ENCODE measurements at regions not wholly inside any gene's neighbourhood (a gene's known extent, or its start where the extent isn't known, plus 50 kb on each side); places are given as distances from the start of the nearest gene placed in this dataset.

DNA sequence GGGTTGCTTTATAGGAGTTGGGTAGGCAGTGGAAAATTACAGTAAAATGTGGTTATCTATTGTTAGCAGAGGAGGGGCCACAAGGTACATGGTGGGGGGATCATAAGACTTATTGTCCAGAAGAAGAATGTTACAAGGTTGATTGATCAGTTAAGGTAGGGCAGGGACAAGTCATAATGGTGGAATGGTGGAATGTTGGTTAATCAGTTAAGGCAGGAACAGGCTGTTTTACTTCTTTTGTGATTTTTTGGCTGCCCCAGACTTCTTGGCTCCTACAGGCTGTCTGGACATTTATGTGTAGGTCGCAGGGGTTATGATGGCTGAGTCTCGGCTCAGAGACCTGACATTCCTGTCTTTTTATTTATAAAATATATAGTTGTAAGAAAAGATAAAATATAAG, 2277.1 kb downstream of the TP53TG3F start:
- WGBS = no CpG with 5 or more reads among the region's 2 CpGs

GRCh38 chr16:35737076-35737475, 2277.7 kb downstream of the TP53TG3F start:
- H3K9me3 ChIP-seq (ENCODE audit: insufficient read depth, low read depth, low read length) = peaks cover 94% of the 10 kb centered on the region
- WGBS = 96% methylated on average over 2 of the region's 3 CpGs
- H3K27me3 ChIP-seq (ENCODE audit: insufficient read depth, low read length) = no peaks in the 10 kb centered on the region
- no peak overlapping the region for H3K9ac ChIP-seq (ENCODE audit: low read depth, low read length)
- no peak overlapping the region for H3K4me3 ChIP-seq (ENCODE audit: low read length)
- no peaks in the 10 kb centered on the region for H3K36me3 ChIP-seq (ENCODE audit: insufficient read depth, low read length)
- no peaks in the 10 kb centered on the region for H3K4me1 ChIP-seq (ENCODE audit: insufficient read depth, low read length)
- no peak overlapping the region for H3K27ac ChIP-seq (ENCODE audit: low read depth, low read length)

More for the DNA sequence above, 2277.1 kb downstream of the TP53TG3F start:
- H3K27me3 ChIP-seq (ENCODE audit: insufficient read depth, low read length) = no peaks in the 10 kb centered on the region
- no peaks in the 10 kb centered on the region for H3K36me3 ChIP-seq (ENCODE audit: insufficient read depth, low read length)
- no peak overlapping the region for H3K4me3 ChIP-seq (ENCODE audit: low read length)
- no peak overlapping the region for H3K9ac ChIP-seq (ENCODE audit: low read depth, low read length)
- no peaks in the 10 kb centered on the region for H3K4me1 ChIP-seq (ENCODE audit: insufficient read depth, low read length)
- H3K9me3 ChIP-seq (ENCODE audit: insufficient read depth, low read depth, low read length) = peaks cover 93% of the 10 kb centered on the region
- H3K27ac ChIP-seq (ENCODE audit: low read depth, low read length) = no peak overlapping the region

DNA sequence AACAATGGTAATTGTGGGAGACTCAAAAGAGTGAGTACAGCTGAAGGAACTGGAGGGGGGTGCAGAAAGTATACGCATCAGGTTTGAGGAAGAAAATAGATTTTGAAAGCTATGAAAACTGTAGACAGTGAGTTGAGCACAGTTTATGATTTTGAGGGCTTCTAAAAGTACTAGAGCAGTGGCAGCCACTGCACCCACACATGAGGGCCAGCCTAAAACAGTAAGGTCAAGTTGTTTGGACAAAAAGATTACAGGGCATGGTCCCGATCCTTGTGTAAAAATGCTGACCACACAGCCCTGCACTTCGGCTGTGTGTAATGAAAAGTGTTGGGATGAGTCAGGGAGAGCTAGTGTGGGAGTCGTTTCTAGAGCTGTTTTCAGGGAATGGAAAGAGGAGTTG, 2282.1 kb downstream of the TP53TG3F start:
- WGBS = 71% methylated on average over 4 of the region's 4 CpGs
- Histone ChIP-seq H3K9ac (ENCODE audit: low read depth, low read length) (no peak overlapping the region), H3K36me3 (ENCODE audit: insufficient read depth, low read length) (no peaks in the 10 kb centered on the region), H3K4me3 (ENCODE audit: low read length) (no peak overlapping the region), H3K9me3 (ENCODE audit: insufficient read depth, low read depth, low read length) (peaks cover 97% of the 10 kb centered on the region), H3K27me3 (ENCODE audit: insufficient read depth, low read length) (no peaks in the 10 kb centered on the region), H3K27ac (ENCODE audit: low read depth, low read length) (no peak overlapping the region), H3K4me1 (ENCODE audit: insufficient read depth, low read length) (no peaks in the 10 kb centered on the region)

DNA sequence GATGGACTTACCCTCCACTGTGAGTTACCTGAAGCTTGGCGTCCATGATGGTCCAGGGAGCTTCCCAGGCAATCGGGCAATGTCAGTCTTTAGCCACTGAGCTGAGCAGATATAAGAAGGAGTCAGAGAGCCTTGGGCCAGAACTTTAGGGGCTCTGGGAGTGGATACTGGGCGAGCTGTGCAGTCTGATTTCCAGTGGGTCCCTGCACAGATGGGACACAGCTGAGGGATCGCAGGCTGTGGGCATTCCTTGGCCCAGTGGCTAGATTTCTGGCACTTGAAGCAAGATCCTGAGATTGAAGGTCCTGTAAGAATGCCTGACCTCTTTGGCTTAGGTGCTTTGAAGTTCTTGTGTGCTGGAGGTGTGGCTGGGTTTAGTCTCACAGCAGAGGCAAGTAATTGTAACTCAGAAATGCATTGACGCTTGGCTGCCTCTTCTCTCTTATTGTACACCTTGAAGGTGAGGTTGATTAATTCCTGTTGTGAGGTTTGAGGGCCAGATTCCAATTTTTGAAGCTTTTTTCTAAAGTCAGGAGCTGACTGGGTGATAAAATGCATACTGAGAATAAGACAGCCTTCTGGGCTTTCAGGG, 2283.8 kb downstream of the TP53TG3F start:
- H3K4me1 ChIP-seq (ENCODE audit: insufficient read depth, low read length) = no peaks in the 10 kb centered on the region
- H3K4me3 ChIP-seq (ENCODE audit: low read length) = no peak overlapping the region
- no peaks in the 10 kb centered on the region for H3K36me3 ChIP-seq (ENCODE audit: insufficient read depth, low read length)
- H3K27ac ChIP-seq (ENCODE audit: low read depth, low read length) = no peak overlapping the region
- H3K27me3 ChIP-seq (ENCODE audit: insufficient read depth, low read length) = no peaks in the 10 kb centered on the region
- WGBS = 55% methylated on average over 5 of the region's 5 CpGs
- no peak overlapping the region for H3K9ac ChIP-seq (ENCODE audit: low read depth, low read length)
- H3K9me3 ChIP-seq (ENCODE audit: insufficient read depth, low read depth, low read length) = peaks cover 94% of the 10 kb centered on the region

- Histone ChIP-seq H3K4me3 (ENCODE audit: low read length) (no peak overlapping the region), H3K36me3 (ENCODE audit: insufficient read depth, low read length) (no peaks in the 10 kb centered on the region), H3K9ac (ENCODE audit: low read depth, low read length) (no peak overlapping the region), H3K27ac (ENCODE audit: low read depth, low read length) (no peak overlapping the region), H3K4me1 (ENCODE audit: insufficient read depth, low read length) (no peaks in the 10 kb centered on the region), H3K27me3 (ENCODE audit: insufficient read depth, low read length) (no peaks in the 10 kb centered on the region), H3K9me3 (ENCODE audit: insufficient read depth, low read depth, low read length) (peaks cover 94% of the 10 kb centered on the region)
- WGBS = 70% methylated on average over 4 of the region's 4 CpGs
These were observed 2284.7 kb downstream of the TP53TG3F start for GRCh38 chr16:35744084-35744483.

DNA sequence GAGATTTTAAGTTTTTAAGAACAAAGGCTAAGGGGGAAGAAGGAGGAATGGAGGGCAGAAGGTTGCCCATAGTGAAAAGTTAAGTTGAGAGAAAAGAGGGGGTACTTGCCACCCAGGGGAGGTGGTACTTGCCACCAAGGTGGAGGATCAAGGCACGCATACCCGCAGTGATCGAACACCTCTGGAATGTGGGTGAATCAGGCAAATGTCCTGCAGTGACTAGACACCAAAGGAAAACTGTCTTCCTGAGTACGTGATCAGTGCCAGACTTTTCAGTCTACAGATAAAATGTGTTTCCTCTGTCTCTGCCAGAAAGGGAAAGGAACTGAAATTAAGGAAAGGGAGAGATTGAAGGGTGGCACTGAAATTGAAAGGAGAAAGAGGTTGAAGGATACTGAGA, 2285.3 kb downstream of the TP53TG3F start:
- Histone ChIP-seq H3K27me3 (ENCODE audit: insufficient read depth, low read length) (no peaks in the 10 kb centered on the region), H3K4me1 (ENCODE audit: insufficient read depth, low read length) (no peaks in the 10 kb centered on the region), H3K9me3 (ENCODE audit: insufficient read depth, low read depth, low read length) (peaks cover 94% of the 10 kb centered on the region), H3K36me3 (ENCODE audit: insufficient read depth, low read length) (no peaks in the 10 kb centered on the region), H3K27ac (ENCODE audit: low read depth, low read length) (no peak overlapping the region), H3K9ac (ENCODE audit: low read depth, low read length) (no peak overlapping the region), H3K4me3 (ENCODE audit: low read length) (no peak overlapping the region)
- 82% methylated on average over 4 of the region's 4 CpGs for WGBS

DNA sequence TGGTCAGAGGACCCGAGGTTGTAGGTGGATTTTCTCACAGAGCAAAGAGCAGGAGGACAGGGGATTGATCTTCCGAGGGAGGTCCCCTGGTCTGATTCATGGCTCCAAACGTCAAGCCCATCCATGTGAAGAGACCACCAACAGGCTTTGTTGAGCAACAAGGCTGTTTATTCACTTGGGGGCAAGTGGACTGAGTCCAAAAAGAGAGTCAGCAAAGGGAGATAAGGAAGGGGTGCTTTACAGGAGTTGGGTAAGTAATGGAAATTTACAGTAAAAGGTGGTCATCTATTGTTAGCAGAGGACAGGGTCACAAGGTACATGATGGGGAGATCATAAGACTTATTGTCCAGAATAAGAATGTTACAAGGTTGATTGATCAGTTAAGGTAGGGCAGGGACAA, 2285.8 kb downstream of the TP53TG3F start:
- Histone ChIP-seq H3K36me3 (ENCODE audit: insufficient read depth, low read length) (no peaks in the 10 kb centered on the region), H3K27me3 (ENCODE audit: insufficient read depth, low read length) (no peaks in the 10 kb centered on the region), H3K9ac (ENCODE audit: low read depth, low read length) (no peak overlapping the region), H3K4me1 (ENCODE audit: insufficient read depth, low read length) (no peaks in the 10 kb centered on the region), H3K27ac (ENCODE audit: low read depth, low read length) (no peak overlapping the region), H3K4me3 (ENCODE audit: low read length) (no peak overlapping the region), H3K9me3 (ENCODE audit: insufficient read depth, low read depth, low read length) (peaks cover 94% of the 10 kb centered on the region)
- 60% methylated on average over 3 of the region's 3 CpGs for WGBS

DNA sequence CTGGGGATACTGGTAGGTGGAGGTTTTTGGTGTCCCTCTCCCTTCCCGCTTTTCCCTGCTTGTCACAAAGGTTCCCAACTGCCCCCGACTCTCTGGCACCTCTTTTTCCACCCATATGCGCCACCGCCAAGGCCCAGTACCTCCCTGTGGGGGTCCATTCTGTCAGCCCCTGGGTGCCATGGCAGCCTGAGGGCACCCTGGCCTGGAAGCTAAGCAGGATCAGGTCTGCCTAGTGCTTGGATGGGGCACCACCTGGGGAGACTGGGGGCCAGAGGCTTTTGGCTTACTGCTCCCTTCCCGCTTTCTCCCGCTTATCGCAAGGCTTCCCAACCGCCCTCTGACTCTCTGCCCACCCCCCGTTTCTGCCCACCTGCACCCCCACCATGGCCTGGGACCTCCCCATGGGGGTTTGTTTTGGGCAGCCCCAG, 2286.4 kb downstream of the TP53TG3F start:
- Histone ChIP-seq H3K27ac (ENCODE audit: low read depth, low read length) (no peak overlapping the region), H3K4me3 (ENCODE audit: low read length) (no peak overlapping the region), H3K9me3 (ENCODE audit: insufficient read depth, low read depth, low read length) (peaks cover 94% of the 10 kb centered on the region), H3K4me1 (ENCODE audit: insufficient read depth, low read length) (no peaks in the 10 kb centered on the region), H3K27me3 (ENCODE audit: insufficient read depth, low read length) (no peaks in the 10 kb centered on the region), H3K9ac (ENCODE audit: low read depth, low read length) (no peak overlapping the region), H3K36me3 (ENCODE audit: insufficient read depth, low read length) (no peaks in the 10 kb centered on the region)
- WGBS = 95% methylated on average over 9 of the region's 9 CpGs

DNA sequence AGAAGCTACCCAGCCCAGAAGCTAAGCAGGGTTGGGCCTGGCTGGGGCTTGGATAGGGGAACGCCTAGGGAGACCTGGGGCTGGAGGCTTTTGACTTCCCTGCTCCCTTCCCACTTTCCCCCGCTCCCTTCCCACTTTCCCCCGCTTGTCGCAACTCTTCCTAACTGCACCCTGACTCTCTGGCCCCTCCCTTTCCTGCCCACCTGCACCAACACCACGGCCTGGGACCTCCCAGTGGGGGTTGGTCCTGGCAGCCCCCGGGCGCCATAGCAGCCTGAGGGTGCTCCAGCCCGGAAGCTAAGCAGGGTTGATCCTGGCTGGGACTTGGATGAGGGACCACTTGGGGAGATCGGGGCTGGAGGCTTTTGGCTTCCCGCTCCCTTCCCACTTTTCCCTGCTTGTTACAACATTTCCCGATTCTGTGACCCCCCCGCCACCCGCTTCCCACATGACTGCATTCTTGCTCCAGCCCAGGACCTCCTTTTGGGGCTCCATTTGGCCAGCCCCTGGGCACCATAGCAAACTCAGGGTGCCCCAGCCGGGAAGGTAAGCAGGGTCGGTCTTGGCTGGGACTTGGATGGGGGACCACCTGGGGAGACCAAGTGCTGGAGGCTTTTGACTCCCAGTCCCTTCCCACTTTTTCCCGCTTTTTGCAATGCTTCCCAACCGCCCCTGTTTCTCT, 2287.0 kb downstream of the TP53TG3F start:
- Histone ChIP-seq H3K4me1 (ENCODE audit: insufficient read depth, low read length) (no peaks in the 10 kb centered on the region), H3K27me3 (ENCODE audit: insufficient read depth, low read length) (no peaks in the 10 kb centered on the region), H3K27ac (ENCODE audit: low read depth, low read length) (no peak overlapping the region), H3K4me3 (ENCODE audit: low read length) (no peak overlapping the region), H3K9me3 (ENCODE audit: insufficient read depth, low read depth, low read length) (peaks cover 94% of the 10 kb centered on the region), H3K9ac (ENCODE audit: low read depth, low read length) (no peak overlapping the region), H3K36me3 (ENCODE audit: insufficient read depth, low read length) (no peaks in the 10 kb centered on the region)
- WGBS = 91% methylated on average over 17 of the region's 17 CpGs

- Histone ChIP-seq H3K4me3 (ENCODE audit: low read length) (no peak overlapping the region), H3K27ac (ENCODE audit: low read depth, low read length) (no peak overlapping the region), H3K9ac (ENCODE audit: low read depth, low read length) (no peak overlapping the region), H3K27me3 (ENCODE audit: insufficient read depth, low read length) (no peaks in the 10 kb centered on the region), H3K36me3 (ENCODE audit: insufficient read depth, low read length) (no peaks in the 10 kb centered on the region), H3K9me3 (ENCODE audit: insufficient read depth, low read depth, low read length) (peaks cover 94% of the 10 kb centered on the region), H3K4me1 (ENCODE audit: insufficient read depth, low read length) (no peaks in the 10 kb centered on the region)
- WGBS = 88% methylated on average over 18 of the region's 18 CpGs
These were observed 2287.7 kb downstream of the TP53TG3F start for GRCh38 chr16:35746963-35747657.

GRCh38 chr16:35747658-35748455, 2288.4 kb downstream of the TP53TG3F start:
- H3K9me3 ChIP-seq (ENCODE audit: insufficient read depth, low read depth, low read length) = peaks cover 95% of the 10 kb centered on the region
- 91% methylated on average over 15 of the region's 17 CpGs for whole genome bisulfite sequencing
- no peak overlapping the region for H3K9ac ChIP-seq (ENCODE audit: low read depth, low read length)

More at GRCh38 chr16:35747658-35748455, 2288.4 kb downstream of the TP53TG3F start:
- Histone ChIP-seq H3K27me3 (ENCODE audit: insufficient read depth, low read length) (no peaks in the 10 kb centered on the region), H3K36me3 (ENCODE audit: insufficient read depth, low read length) (no peaks in the 10 kb centered on the region), H3K27ac (ENCODE audit: low read depth, low read length) (no peak overlapping the region), H3K4me3 (ENCODE audit: low read length) (no peak overlapping the region), H3K4me1 (ENCODE audit: insufficient read depth, low read length) (no peaks in the 10 kb centered on the region)
